GM21367 (cell line): ENCODE measurements at regions not wholly inside any gene's neighbourhood (a gene's known extent, or its start where the extent isn't known, plus 50 kb on each side); places are given as distances from the start of the nearest gene placed in this dataset.

Experiments
- ATAC-seq: cut with Tn5 transposase; IDR thresholded peaks from one replicate; pipeline ENCODE4 v1.9.1; 2021; ENCODE audit not compliant: unreplicated experiment

DNA sequence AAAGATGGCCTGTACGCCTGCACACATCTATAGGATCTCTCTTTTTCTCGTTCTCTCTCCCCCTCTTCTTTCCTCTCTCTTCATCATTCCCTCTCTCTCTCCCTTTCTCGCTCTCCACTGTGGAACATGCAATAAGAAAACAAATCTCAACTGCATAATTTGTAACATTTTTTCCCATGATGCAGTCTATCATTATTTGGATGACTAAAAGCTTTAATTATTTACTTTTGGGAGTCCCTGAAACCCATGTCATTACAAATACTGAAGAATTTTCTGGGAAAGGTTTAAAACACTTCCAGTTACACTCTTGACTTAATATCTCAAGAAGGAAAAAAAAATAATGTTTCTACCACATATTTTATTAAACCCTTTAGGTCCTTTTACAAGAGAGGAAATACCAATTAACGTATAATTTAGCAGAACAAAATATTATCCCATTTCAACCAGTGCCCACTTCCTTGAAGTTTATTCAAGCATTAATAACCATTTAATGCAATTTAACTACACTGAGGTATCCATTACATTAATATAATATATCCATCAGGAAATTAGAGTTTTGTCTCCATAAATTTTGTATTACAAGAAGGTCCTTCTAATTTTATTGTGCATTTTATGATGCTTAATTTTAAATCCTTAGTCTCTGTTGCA, 1615.2 kb upstream of the ACVR2A start:
- ATAC-seq, result no peak

- peak; percentile 61 for ATAC-seq
Observed at GRCh38 chr2:146228466-146229058, 1616.3 kb upstream of the ACVR2A start.

GRCh38 chr2:146228020-146228393, 1616.8 kb upstream of the ACVR2A start:
- no peak for ATAC-seq

DNA sequence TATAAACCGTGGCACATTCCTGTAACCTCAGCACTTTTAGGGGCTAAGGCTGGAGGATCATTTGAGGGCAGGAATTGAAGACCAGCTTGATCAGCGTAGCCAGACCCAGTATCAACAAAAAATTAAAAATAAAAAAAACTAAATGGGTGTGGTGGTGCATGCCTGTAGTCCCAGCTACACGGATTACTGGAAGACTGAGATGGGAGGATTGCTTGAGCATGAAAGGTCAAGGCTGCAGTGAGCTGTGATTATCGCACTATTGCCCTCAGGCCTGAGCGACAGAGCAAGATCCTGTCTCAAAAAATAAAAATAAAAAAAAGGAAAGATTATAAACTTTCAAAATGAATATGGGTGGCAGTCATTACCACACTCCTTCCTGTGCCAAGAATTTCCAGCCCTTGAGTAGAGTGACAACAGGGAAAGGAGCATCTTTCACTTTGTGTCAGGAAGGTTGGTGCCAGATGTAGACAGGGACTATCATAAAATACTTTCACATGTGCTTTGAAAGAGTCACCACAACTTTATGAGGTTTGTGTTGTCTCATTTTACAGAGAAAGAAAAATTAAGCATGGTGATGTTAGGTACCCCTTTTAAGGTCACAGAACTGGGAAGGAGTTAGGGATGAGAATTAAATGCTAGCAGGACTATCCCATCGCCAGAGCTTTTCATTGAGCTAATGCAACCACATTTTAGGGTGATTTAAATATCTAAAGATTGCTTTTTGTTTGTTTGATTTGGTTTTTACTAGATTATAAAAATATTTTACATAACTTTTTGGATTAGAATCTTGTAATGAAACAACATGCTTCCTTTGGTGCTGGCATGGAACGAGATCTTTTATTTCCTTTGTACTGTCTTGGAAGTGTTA, 1617.4 kb upstream of the ACVR2A start:
- ATAC-seq, result no peak

- no peak for ATAC-seq
Observed at GRCh38 chr2:146226077-146226476, 1618.8 kb upstream of the ACVR2A start.

DNA sequence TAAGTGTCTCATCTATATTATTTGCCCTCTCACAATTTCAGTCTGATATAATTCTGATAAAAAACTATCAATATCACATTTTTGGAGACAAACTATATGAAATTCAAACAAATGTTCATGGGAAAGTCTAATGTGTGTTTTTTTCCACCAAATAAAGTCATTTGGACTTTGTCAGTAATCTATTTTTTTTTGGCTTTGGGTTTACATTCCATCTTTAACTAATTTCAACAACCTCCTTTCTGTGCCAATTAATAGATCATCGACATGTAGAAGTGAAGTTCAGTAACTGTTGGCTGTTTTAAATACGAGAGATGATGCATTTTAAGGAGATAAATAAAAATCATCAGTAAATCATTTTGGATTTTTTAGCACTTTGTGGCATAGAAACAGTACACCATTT, 1623.0 kb upstream of the ACVR2A start:
- no peak for ATAC-seq

GRCh38 chr2:146220957-146221356, 1623.9 kb upstream of the ACVR2A start:
- no peak for ATAC-seq

DNA sequence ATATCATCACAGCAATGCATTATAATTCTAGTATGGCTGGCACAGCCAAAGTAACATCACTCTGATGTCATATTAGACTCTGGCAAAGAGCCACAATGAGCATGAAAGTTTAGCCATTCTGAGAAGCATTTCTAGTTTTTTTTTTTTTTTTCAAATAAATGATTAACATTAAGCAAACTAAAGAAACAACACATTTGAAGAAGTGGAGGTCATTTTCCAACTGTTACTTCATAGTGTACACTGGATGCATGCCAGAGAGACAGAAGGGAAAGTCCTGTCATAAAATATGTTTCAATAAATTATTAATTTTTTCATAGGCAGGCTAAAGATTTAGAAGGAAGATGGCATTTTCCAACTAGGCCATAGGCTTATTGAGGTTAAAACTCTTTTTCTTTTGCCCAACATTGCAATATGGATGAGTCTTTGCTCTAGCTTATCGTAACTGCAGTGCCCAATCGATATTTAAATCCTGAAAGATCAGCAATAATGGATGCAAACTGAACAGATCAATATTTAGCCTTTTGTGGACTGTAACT, 1630.4 kb upstream of the ACVR2A start:
- ATAC-seq, result no peak

GRCh38 chr2:146213674-146214073, 1631.2 kb upstream of the ACVR2A start:
- ATAC-seq, result no peak

- no peak for ATAC-seq
Observed at GRCh38 chr2:146212602-146213001, 1632.2 kb upstream of the ACVR2A start.

DNA sequence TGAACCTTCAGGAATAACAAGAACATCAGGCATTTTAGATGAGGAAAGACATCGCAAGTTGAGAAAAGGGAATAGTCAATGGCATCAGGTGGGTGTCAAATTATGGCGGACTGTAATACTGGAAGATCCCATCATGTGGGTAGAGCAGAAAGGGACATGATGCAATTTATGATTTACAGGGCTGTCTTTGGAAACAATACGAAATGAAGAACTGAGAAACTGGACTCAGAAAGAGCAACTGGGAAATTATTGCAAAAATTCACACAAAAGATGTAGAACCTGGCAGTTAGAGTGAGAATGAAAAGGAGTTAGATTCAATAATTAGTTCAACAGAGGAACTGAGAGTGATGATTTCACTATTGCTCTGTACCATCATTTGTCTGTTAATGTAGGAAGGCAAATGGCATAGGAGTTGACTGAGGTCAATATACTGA, 1635.0 kb upstream of the ACVR2A start:
- ATAC-seq, result no peak

DNA sequence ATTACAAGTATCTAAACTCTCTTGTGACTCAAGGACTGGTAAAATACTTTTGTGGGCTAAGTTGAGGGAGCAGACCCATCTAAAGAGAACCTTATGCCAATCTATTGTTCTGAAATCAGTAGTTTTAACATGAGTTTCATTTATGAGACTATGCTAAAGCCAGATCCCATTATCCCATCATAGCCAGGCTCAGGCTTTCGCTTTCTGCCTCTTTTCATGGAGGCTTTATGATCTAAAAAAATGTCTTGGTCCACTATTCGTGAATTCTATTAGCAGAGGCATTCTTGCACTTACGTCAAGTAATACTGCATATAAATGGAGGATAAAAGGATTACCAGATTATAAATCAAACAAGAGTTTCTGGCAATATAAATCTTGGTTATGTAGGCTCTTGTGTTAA, 1636.9 kb upstream of the ACVR2A start:
- no peak for ATAC-seq

- ATAC-seq, result no peak
Observed at GRCh38 chr2:146207417-146207816, 1637.4 kb upstream of the ACVR2A start.

GRCh38 chr2:146203064-146203624, 1641.7 kb upstream of the ACVR2A start:
- ATAC-seq, result no peak

DNA sequence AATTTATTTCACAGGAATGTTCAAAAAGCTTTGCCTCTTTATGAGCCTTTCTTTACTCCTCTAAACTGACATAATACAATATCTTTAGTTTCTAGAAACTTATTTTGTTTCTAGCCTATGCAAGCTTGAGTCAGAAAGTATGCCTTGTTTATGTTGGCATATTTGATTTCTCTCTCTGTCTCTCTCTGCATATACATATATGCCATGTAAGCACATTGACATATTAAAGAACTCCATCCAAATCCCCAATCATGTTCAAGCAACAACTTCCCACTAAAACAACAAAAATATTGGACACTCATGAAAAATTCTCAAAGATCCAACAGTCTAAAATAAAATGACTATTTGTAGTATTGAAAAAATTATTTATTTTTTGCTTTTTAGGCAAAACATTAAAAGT, 1651.2 kb upstream of the ACVR2A start:
- ATAC-seq, result no peak

DNA sequence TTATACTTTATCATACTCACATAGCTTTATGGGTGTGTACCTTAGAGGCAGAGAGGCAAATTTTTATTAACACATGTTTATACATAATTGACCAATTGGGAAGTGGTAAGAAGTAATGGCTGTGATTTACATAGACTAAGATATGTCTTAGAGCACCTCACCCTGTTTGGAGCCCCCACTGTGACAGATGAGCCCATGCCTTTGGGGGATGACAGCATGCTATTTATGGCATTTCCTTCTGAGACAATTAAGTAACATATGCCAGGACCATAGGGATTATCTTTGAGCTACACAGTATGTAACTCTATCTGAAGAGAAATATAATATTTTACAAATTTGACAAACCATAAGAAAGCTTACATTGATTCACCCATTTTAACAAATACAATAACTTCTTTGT, 1655.3 kb upstream of the ACVR2A start:
- no peak for ATAC-seq

DNA sequence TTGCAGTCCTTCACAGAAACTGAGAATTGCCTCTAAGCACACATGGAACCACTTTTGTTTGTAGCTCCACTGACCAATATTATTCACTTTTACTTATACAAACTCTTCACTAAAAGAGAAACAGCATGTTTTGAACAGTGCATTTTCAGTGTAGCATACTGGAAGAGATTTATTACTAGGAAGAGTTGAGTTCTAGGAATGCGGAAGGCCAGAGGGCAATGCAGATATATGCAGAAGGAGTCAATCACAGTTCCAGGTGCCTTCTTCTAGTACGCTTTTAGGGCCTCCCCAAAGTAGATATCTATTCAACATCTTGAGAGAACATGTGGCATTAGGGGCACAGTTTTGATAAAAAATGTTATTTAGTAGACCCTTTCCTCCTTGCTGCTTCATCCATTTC, 1654.0 kb upstream of the ZEB2 start:
- ATAC-seq, result no peak

- no peak for ATAC-seq
Observed at GRCh38 chr2:146161256-146161882, 1641.5 kb upstream of the ZEB2 start.

- ATAC-seq, result no peak
Observed at GRCh38 chr2:146158072-146158674, 1638.3 kb upstream of the ZEB2 start.

- ATAC-seq, result no peak
Observed at GRCh38 chr2:146147448-146148012, 1627.6 kb upstream of the ZEB2 start.
